ENCODE measurements at regions not wholly inside any gene's neighbourhood (a gene's known extent, or its start where the extent isn't known, plus 50 kb on each side); places are given as distances from the start of the nearest gene placed in this dataset.
"Not testable (repeated sequence)": the region's sequence is repeated elsewhere in the genome, so short reads cannot be mapped to it uniquely, and the experiment has no call there.

- Histone ChIP-seq H3K9me3 (no peaks in the 10 kb centered on the region), H3K36me3 (no peaks in the 10 kb centered on the region), H3K27ac (no peak overlapping the region), H3K4me1 (no peaks in the 10 kb centered on the region), H3K4me3 (no peak overlapping the region), H3K27me3 (no peaks in the 10 kb centered on the region)
- DNase-seq = no peak
- TF ChIP-seq, protein P1, sequence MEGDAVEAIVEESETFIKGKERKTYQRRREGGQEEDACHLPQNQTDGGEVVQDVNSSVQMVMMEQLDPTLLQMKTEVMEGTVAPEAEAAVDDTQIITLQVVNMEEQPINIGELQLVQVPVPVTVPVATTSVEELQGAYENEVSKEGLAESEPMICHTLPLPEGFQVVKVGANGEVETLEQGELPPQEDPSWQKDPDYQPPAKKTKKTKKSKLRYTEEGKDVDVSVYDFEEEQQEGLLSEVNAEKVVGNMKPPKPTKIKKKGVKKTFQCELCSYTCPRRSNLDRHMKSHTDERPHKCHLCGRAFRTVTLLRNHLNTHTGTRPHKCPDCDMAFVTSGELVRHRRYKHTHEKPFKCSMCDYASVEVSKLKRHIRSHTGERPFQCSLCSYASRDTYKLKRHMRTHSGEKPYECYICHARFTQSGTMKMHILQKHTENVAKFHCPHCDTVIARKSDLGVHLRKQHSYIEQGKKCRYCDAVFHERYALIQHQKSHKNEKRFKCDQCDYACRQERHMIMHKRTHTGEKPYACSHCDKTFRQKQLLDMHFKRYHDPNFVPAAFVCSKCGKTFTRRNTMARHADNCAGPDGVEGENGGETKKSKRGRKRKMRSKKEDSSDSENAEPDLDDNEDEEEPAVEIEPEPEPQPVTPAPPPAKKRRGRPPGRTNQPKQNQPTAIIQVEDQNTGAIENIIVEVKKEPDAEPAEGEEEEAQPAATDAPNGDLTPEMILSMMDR (IDR thresholded peaks at IDR 0.05) = no peak
- intact Hi-C loops (cut with DNase I; ENCODE audit: low total_unique reads) = no loop called here
Observed at GRCh38 chr4:66404141-66404540, 733.9 kb upstream of the EPHA5 start.

- Histone ChIP-seq H3K4me1 (no peaks in the 10 kb centered on the region), H3K36me3 (no peaks in the 10 kb centered on the region), H3K9me3 (no peaks in the 10 kb centered on the region), H3K27ac (no peak overlapping the region), H3K4me3 (no peak overlapping the region), H3K27me3 (no peaks in the 10 kb centered on the region)
- TF ChIP-seq, protein P1 (IDR thresholded peaks at IDR 0.05) = no peak
- no peak for DNase-seq
- intact Hi-C loops (cut with DNase I; ENCODE audit: low total_unique reads) = no loop called here
Observed at GRCh38 chr4:66376921-66377320, 706.6 kb upstream of the EPHA5 start.

- TF ChIP-seq, protein P1 (IDR thresholded peaks at IDR 0.05) = no peak
- no peaks in the 10 kb centered on the region for H3K4me1 ChIP-seq
- DNase-seq = no peak
- no peak overlapping the region for H3K27ac ChIP-seq
- intact Hi-C loops (cut with DNase I; ENCODE audit: low total_unique reads) = no loop called here
- no peaks in the 10 kb centered on the region for H3K36me3 ChIP-seq
- no peak overlapping the region for H3K4me3 ChIP-seq
- H3K9me3 ChIP-seq = no peaks in the 10 kb centered on the region
- H3K27me3 ChIP-seq = no peaks in the 10 kb centered on the region
Observed at GRCh38 chr4:66376396-66376795, 706.1 kb upstream of the EPHA5 start.

GRCh38 chr4:66373268-66373667 is 703.0 kb upstream of the EPHA5 start:
- DNase-seq = no peak
- no peaks in the 10 kb centered on the region for H3K4me1 ChIP-seq
- intact Hi-C loops (cut with DNase I; ENCODE audit: low total_unique reads) = no loop called here

DNA sequence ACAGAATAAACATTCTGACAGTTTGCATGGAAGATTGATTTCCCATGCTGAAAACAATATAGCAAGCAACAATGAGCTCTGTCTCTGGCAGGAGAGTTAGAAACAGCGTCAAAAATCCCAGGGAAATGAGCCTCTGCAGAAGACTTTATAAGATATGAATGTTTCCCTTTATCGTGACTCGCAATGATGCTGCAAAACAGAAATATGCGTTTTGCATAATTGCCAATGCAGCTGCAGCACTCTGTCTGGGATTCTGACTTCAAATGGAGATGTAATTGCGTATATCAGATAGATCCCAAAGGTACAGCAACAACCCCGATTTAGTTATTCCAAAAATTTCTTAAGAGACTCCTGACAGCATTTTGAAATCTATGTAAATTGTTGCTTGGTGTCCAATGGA is 702.4 kb upstream of the EPHA5 start:
- Histone ChIP-seq H3K27me3 (no peaks in the 10 kb centered on the region), H3K9me3 (no peaks in the 10 kb centered on the region), H3K27ac (no peak overlapping the region), H3K4me1 (no peaks in the 10 kb centered on the region), H3K36me3 (no peaks in the 10 kb centered on the region), H3K4me3 (no peak overlapping the region)
- TF ChIP-seq, protein P1 (IDR thresholded peaks at IDR 0.05) = no peak
- intact Hi-C loops (cut with DNase I; ENCODE audit: low total_unique reads) = no loop called here
- no peak for DNase-seq

More at GRCh38 chr4:66373268-66373667, 703.0 kb upstream of the EPHA5 start:
- H3K9me3 ChIP-seq = no peaks in the 10 kb centered on the region
- H3K4me3 ChIP-seq = no peak overlapping the region
- H3K27ac ChIP-seq = no peak overlapping the region
- H3K27me3 ChIP-seq = no peaks in the 10 kb centered on the region
- TF ChIP-seq, protein P1 (IDR thresholded peaks at IDR 0.05) = no peak
- H3K36me3 ChIP-seq = no peaks in the 10 kb centered on the region

DNA sequence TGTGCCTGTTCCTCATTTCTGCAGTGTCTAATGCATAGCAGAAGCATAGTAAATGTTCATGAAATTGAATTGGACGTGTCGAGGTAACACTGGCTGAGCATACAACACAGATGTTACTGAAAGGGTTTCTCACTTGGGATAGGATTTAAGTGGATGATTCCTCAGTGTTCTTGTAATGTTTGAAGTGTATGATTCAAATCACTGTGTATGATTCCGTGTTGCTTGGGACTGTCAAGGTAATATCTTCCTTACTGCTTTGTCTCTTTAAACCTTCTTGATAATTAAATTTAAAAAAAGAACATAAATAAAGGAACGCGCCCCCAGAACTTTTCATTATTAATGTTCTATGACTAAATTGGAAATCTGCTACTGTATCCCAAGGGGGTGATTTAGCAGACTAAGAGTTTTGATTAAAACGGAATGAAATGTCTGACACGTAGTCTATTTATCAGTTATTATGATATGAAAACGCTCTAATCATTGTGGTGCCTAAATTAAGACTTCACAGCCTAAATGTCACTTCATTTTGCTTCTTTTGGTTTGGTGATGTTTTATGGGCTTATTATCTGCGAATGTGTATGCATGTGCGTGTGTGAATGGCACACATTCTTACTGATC is 696.9 kb upstream of the EPHA5 start:
- no peaks in the 10 kb centered on the region for H3K9me3 ChIP-seq
- H3K4me3 ChIP-seq = no peak overlapping the region
- TF ChIP-seq, protein P1 (IDR thresholded peaks at IDR 0.05) = no peak
- H3K27ac ChIP-seq = no peak overlapping the region
- intact Hi-C loops (cut with DNase I; ENCODE audit: low total_unique reads) = no loop called here
- no peaks in the 10 kb centered on the region for H3K27me3 ChIP-seq
- H3K4me1 ChIP-seq = no peaks in the 10 kb centered on the region
- no peaks in the 10 kb centered on the region for H3K36me3 ChIP-seq
- no peak for DNase-seq

GRCh38 chr4:66360395-66360794 is 690.1 kb upstream of the EPHA5 start:
- H3K4me1 ChIP-seq; H3K27me3 ChIP-seq; H3K4me3 ChIP-seq; H3K9me3 ChIP-seq; H3K27ac ChIP-seq; intact Hi-C loops (cut with DNase I; ENCODE audit: low total_unique reads); H3K36me3 ChIP-seq; DNase-seq: not testable (repeated sequence)
